GM23248 (cell line): ENCODE measurements at regions not wholly inside any gene's neighbourhood (a gene's known extent, or its start where the extent isn't known, plus 50 kb on each side); places are given as distances from the start of the nearest gene placed in this dataset.

ENCODE experiments used
- DNase-seq: peaks from one replicate; pipeline ENCODE4 v3.0.0-alpha.2; 2015
- H2AFZ ChIP-seq: fragments of 200-600 bp; sonication (generic); 2 replicates; pipeline ENCODE4 v1.6.1; 2016; ENCODE audit warnings: antibody characterized with exemption
- H3F3A ChIP-seq: fragments of 200-600 bp; sonication (generic); 2 replicates; pipeline ENCODE4 v1.6.1; 2016; ENCODE audit warnings: mild to moderate bottlenecking, antibody characterized with exemption, mixed run types; ENCODE audit not compliant: insufficient read depth
- H3K27ac ChIP-seq: fragments of 200-600 bp; sonication (generic); 2 replicates; pipeline ENCODE4 v1.5.1; 2016; ENCODE audit warnings: mild to moderate bottlenecking
- H3K27me3 ChIP-seq: fragments of 200-600 bp; sonication (generic); replicated peaks from 2 replicates; pipeline ENCODE4 v1.6.1; 2016; ENCODE audit warnings: mild to moderate bottlenecking; ENCODE audit not compliant: insufficient read depth
- H3K36me3 ChIP-seq: fragments of 200-600 bp; sonication (generic); 2 replicates; pipeline ENCODE4 v1.6.1; 2016; ENCODE audit warnings: low read depth, mild to moderate bottlenecking
- H3K4me1 ChIP-seq: fragments of 200-600 bp; sonication (generic); 2 replicates; pipeline ENCODE4 v1.6.1; 2016; ENCODE audit warnings: mild to moderate bottlenecking; ENCODE audit not compliant: insufficient read depth
- H3K4me2 ChIP-seq: fragments of 200-600 bp; sonication (generic); one replicate; pipeline ENCODE4 v1.6.1; 2016; ENCODE audit warnings: mild to moderate bottlenecking; ENCODE audit not compliant: unreplicated experiment
- H3K4me3 ChIP-seq: fragments of 200-600 bp; sonication (generic); 2 replicates; pipeline ENCODE4 v1.5.1; 2016; ENCODE audit warnings: mild to moderate bottlenecking
- H3K79me2 ChIP-seq: fragments of 200-600 bp; sonication (generic); 2 replicates; pipeline ENCODE4 v1.6.1; 2016; ENCODE audit warnings: mild to moderate bottlenecking; ENCODE audit not compliant: insufficient read depth
- H3K9ac ChIP-seq: fragments of 200-600 bp; sonication (generic); 2 replicates; pipeline ENCODE4 v1.6.1; 2016; ENCODE audit warnings: mild to moderate bottlenecking
- H3K9me2 ChIP-seq: fragments of 200-600 bp; sonication (generic); 2 replicates; pipeline ENCODE4 v1.6.1; 2016; ENCODE audit warnings: mixed run types, mild to moderate bottlenecking, moderate library complexity; ENCODE audit not compliant: insufficient read depth
- H3K9me3 ChIP-seq: fragments of 200-600 bp; sonication (generic); one replicate; pipeline ENCODE4 v1.6.1; 2017; ENCODE audit warnings: low read depth
- H4K20me1 ChIP-seq: fragments of 200-600 bp; sonication (generic); 2 replicates; pipeline ENCODE4 v1.6.0; 2016; ENCODE audit not compliant: insufficient read depth
- EZH2 ChIP-seq: fragments of 200-600 bp; sonication (generic); IDR thresholded peaks from 2 replicates; pipeline ENCODE4 v1.6.1; 2018; ENCODE audit warnings: antibody characterized with exemption, mild to moderate bottlenecking; ENCODE audit not compliant: insufficient read depth, poor library complexity, severe bottlenecking
- EZH2phosphoT487 ChIP-seq: fragments of 200-600 bp; sonication (generic); IDR thresholded peaks from 2 replicates; pipeline ENCODE4 v1.6.1; 2018; ENCODE audit warnings: antibody characterized with exemption, moderate library complexity, mild to moderate bottlenecking, low read depth; ENCODE audit not compliant: insufficient read depth
- WGBS, 2 experiments: methylation state at CpG; one replicate each; pipeline ENCODE4 v1.1.6; 2015 to 2017; ENCODE audit warnings: low lambda C conversion rate in 2 of 2, low coverage in 1 of 2; ENCODE audit errors: missing lambda C conversion rate in 2 of 2; 5-methylcytosine and 5-hydroxymethylcytosine counted together
- in situ Hi-C: fragments of 300-500 bp; cut with MboI; formaldehyde crosslinking; loops from 2 replicates; pipeline ENCODE4 v1.15.0; 2020

GRCh38 chr13:40456397-40456953 is 210.0 kb downstream of the FOXO1 start:
- Histone ChIP-seq H3K79me2 (no peaks in the 10 kb centered on the region), H3K9me3 (no peaks in the 10 kb centered on the region), H3K4me2 (no peak overlapping the region), H3K27ac (no peak overlapping the region), H3K9ac (no peak overlapping the region), H2AFZ (no peak overlapping the region), H3K4me1 (peaks cover 9% of the 10 kb centered on the region), H3K36me3 (no peaks in the 10 kb centered on the region), H3K9me2 (no peaks in the 10 kb centered on the region), H3F3A (no peaks in the 10 kb centered on the region), H3K27me3 (no peaks in the 10 kb centered on the region; the same call in 1 of the 2 replicates), H3K4me3 (no peak overlapping the region), H4K20me1 (no peaks in the 10 kb centered on the region)
- in situ Hi-C loops: no loop called here
- TF ChIP-seq EZH2 (no peak), EZH2phosphoT487 (no peak)
- WGBS, 2 experiments: 25 to 31% methylated on average over 3 of the region's 3 CpGs
- no peak for DNase-seq

GRCh38 chr13:40456979-40457553 is 209.4 kb downstream of the FOXO1 start:
- DNase-seq: no peak
- H3K79me2 ChIP-seq: no peaks in the 10 kb centered on the region

GRCh38 chr13:40457929-40458719 is 208.3 kb downstream of the FOXO1 start:
- H2AFZ ChIP-seq: no peak overlapping the region
- DNase-seq: no peak
- no peak overlapping the region for H3K9ac ChIP-seq
- H3K4me2 ChIP-seq: no peak overlapping the region
- no peak overlapping the region for H3K4me3 ChIP-seq
- in situ Hi-C loops: no loop called here
- no peaks in the 10 kb centered on the region for H3K9me2 ChIP-seq
- H3K27ac ChIP-seq: no peak overlapping the region
- H3K4me1 ChIP-seq: peaks cover 7% of the 10 kb centered on the region
- TF ChIP-seq EZH2: no peak
- no peak for TF ChIP-seq EZH2phosphoT487
- WGBS, 2 experiments: 44 to 51% methylated on average over 12 of the region's 12 CpGs
- H4K20me1 ChIP-seq: no peaks in the 10 kb centered on the region
- no peaks in the 10 kb centered on the region for H3K9me3 ChIP-seq
- no peaks in the 10 kb centered on the region for H3K79me2 ChIP-seq
- H3K27me3 ChIP-seq: no peaks in the 10 kb centered on the region; the same call in 1 of the 2 replicates
- H3K36me3 ChIP-seq: no peaks in the 10 kb centered on the region
- H3F3A ChIP-seq: no peaks in the 10 kb centered on the region

More at GRCh38 chr13:40456979-40457553, 209.4 kb downstream of the FOXO1 start:
- Histone ChIP-seq H3K4me2 (no peak overlapping the region), H3K9ac (no peak overlapping the region), H3K27ac (no peak overlapping the region), H4K20me1 (no peaks in the 10 kb centered on the region), H3K4me3 (no peak overlapping the region), H3K36me3 (no peaks in the 10 kb centered on the region), H3K9me2 (no peaks in the 10 kb centered on the region), H3F3A (no peaks in the 10 kb centered on the region), H3K27me3 (no peaks in the 10 kb centered on the region; the same call in 1 of the 2 replicates), H3K9me3 (no peaks in the 10 kb centered on the region), H3K4me1 (peaks cover 9% of the 10 kb centered on the region), H2AFZ (no peak overlapping the region)
- WGBS, 2 experiments: 48 to 56% methylated on average over 8 of the region's 8 CpGs
- TF ChIP-seq EZH2phosphoT487 (no peak), EZH2 (no peak)
- in situ Hi-C loops: no loop called here

GRCh38 chr13:40458720-40458990 is 207.8 kb downstream of the FOXO1 start:
- no peaks in the 10 kb centered on the region for H4K20me1 ChIP-seq
- no peaks in the 10 kb centered on the region for H3K36me3 ChIP-seq
- TF ChIP-seq EZH2 (no peak), EZH2phosphoT487 (no peak)
- DNase-seq: no peak
- peaks cover 2% of the 10 kb centered on the region; the same call in 1 of the 2 replicates for H3K4me1 ChIP-seq
- no peaks in the 10 kb centered on the region for H3K79me2 ChIP-seq
- no peaks in the 10 kb centered on the region for H3F3A ChIP-seq
- H3K9ac ChIP-seq: no peak overlapping the region
- H3K9me2 ChIP-seq: no peaks in the 10 kb centered on the region
- 69 to 70% methylated on average over 7 of the region's 7 CpGs for WGBS, 2 experiments
- H3K27ac ChIP-seq: no peak overlapping the region
- H3K9me3 ChIP-seq: no peaks in the 10 kb centered on the region
- no peak overlapping the region for H3K4me2 ChIP-seq
- no peak overlapping the region for H3K4me3 ChIP-seq
- no peaks in the 10 kb centered on the region; the same call in 1 of the 2 replicates for H3K27me3 ChIP-seq
- in situ Hi-C loops: no loop called here
- H2AFZ ChIP-seq: no peak overlapping the region
